OCI-LY7 (cell line): ENCODE measurements at regions not wholly inside any gene's neighbourhood (a gene's known extent, or its start where the extent isn't known, plus 50 kb on each side); places are given as distances from the start of the nearest gene placed in this dataset.

ENCODE experiments used
- EZH2phosphoT487 ChIP-seq: fragments of 200-600 bp; sonication (generic); IDR thresholded peaks from 2 replicates; pipeline ENCODE4 v1.6.1; 2018; ENCODE audit warnings: low read depth, borderline replicate concordance, mild to moderate bottlenecking, mixed run types, antibody characterized with exemption, low read length, moderate library complexity, mixed read lengths
- TF ChIP-seq, protein P1 (sequence below): fragments of 200-600 bp; sonication (generic); conservative IDR thresholded peaks from 2 replicates; pipeline ENCODE4 v1.5.1; 2014; ENCODE audit warnings: mild to moderate bottlenecking, antibody characterized with exemption, low read length, moderate library complexity, mixed read lengths

DNA sequence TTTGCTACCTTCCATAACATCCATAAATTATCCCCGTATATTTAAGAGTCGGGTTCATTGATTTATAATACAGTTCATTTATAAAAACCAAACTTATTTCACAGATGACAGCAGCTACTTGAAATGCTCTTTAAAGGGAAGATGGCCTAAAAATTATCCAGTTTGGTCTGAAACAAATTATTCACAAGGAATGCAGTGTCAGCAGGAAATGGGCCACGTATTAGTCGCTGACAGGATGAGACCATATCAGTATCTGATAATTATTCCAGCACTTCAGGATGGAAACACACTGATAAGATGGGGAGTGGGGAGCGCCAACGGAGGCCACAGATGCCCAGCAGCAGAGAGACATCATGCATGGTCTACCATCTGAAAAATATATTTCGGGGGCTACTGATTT is 60.5 kb upstream of the TMEM132D start:
- TF ChIP-seq, protein P1, sequence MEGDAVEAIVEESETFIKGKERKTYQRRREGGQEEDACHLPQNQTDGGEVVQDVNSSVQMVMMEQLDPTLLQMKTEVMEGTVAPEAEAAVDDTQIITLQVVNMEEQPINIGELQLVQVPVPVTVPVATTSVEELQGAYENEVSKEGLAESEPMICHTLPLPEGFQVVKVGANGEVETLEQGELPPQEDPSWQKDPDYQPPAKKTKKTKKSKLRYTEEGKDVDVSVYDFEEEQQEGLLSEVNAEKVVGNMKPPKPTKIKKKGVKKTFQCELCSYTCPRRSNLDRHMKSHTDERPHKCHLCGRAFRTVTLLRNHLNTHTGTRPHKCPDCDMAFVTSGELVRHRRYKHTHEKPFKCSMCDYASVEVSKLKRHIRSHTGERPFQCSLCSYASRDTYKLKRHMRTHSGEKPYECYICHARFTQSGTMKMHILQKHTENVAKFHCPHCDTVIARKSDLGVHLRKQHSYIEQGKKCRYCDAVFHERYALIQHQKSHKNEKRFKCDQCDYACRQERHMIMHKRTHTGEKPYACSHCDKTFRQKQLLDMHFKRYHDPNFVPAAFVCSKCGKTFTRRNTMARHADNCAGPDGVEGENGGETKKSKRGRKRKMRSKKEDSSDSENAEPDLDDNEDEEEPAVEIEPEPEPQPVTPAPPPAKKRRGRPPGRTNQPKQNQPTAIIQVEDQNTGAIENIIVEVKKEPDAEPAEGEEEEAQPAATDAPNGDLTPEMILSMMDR = no peak
- no peak for TF ChIP-seq EZH2phosphoT487
